ENCODE measurements at regions not wholly inside any gene's neighbourhood (a gene's known extent, or its start where the extent isn't known, plus 50 kb on each side); places are given as distances from the start of the nearest gene placed in this dataset.

- H3K27me3 ChIP-seq (ENCODE audit: insufficient read depth, low read length): no peaks in the 10 kb centered on the region
- ChIA-PET POLR2A (no interaction called here), CTCF (no interaction called here), RAD21 (ENCODE audit: low non-redundant PET in 1 of 2, low total read pairs in 2 of 2, uncharacterized antibody in 2 of 2, unreplicated experiment in 2 of 2) (no interaction called here)
- H3K27ac ChIP-seq (ENCODE audit: low read depth, low read length): no peak overlapping the region
- DNase-seq (ENCODE audit: low read depth, low spot score) (no peak), ATAC-seq (no peak)
- no peaks in the 10 kb centered on the region for H3K4me1 ChIP-seq (ENCODE audit: control insufficient read depth in 1 of 2, insufficient read depth in 2 of 2, low read length in 2 of 2)
- H3K9ac ChIP-seq (ENCODE audit: low read length): no peak overlapping the region
- no peaks in the 10 kb centered on the region for H3K9me2 ChIP-seq (ENCODE audit: insufficient read depth)
- H4K20me1 ChIP-seq (ENCODE audit: insufficient read depth): no peaks in the 10 kb centered on the region
- BruUV-seq (replicated peaks): no TSS peak
- H2AFZ ChIP-seq (ENCODE audit: low read depth, low read length, poor library complexity, severe bottlenecking): no peak overlapping the region
- intact Hi-C loops (cut with micrococcal nuclease): no loop called here
- H3K36me3 ChIP-seq (ENCODE audit: control insufficient read depth in 1 of 2, insufficient read depth in 2 of 2, low read length in 2 of 2): no peaks in the 10 kb centered on the region
- no peaks in the 10 kb centered on the region for H3K79me2 ChIP-seq (ENCODE audit: insufficient read depth, low read length)
- TF ChIP-seq CBX3 (IDR thresholded peaks at IDR 0.05; ENCODE audit: low read depth) (no peak), TCF7L2 (IDR thresholded peaks at IDR 0.05; ENCODE audit: borderline replicate concordance, extremely low read depth, insufficient read depth, insufficient read length) (no peak), CTCF (IDR thresholded peaks at IDR 0.05 in 2 of 3, conservative IDR thresholded peaks at IDR 0.05 in 1 of 3; ENCODE audit: borderline replicate concordance in 1 of 3, insufficient read depth in 1 of 3, low read depth in 2 of 3, low read length in 2 of 3) (no peak), SP1 (IDR thresholded peaks at IDR 0.05; ENCODE audit: low read depth) (no peak), ZNF274 (IDR thresholded peaks at IDR 0.05; ENCODE audit: low read depth, low read length) (no peak), JUND (IDR thresholded peaks at IDR 0.05) (no peak), CEBPB (IDR thresholded peaks at IDR 0.05; ENCODE audit: low read depth) (no peak), MAX (IDR thresholded peaks at IDR 0.05) (no peak), EGR1 (IDR thresholded peaks at IDR 0.05; ENCODE audit: low read depth) (no peak), ZFX (IDR thresholded peaks at IDR 0.05) (no peak), ATF3 (IDR thresholded peaks at IDR 0.05) (no peak), SIN3A (IDR thresholded peaks at IDR 0.05; ENCODE audit: low read depth) (no peak), POLR2AphosphoS5 (IDR thresholded peaks at IDR 0.05; ENCODE audit: low read depth, low read length) (no peak), REST (IDR thresholded peaks at IDR 0.05; ENCODE audit: low read depth) (no peak)
- H3K4me3 ChIP-seq (replicated peaks in 1 of 2; ENCODE audit: low read depth in 1 of 2, low read length in 2 of 2): no peak overlapping the region
- H3K4me2 ChIP-seq (ENCODE audit: low read length): no peak overlapping the region
- H3K9me3 ChIP-seq (ENCODE audit: control insufficient read depth in 1 of 2, insufficient read depth in 1 of 2, low read depth in 1 of 2, low read length in 2 of 2): no peaks in the 10 kb centered on the region
Measured at GRCh38 chr4:181021213-181021612, 1222.0 kb upstream of the TENM3 start.

Data from HCT116 (cell line).